ENCODE measurements at regions not wholly inside any gene's neighbourhood (a gene's known extent, or its start where the extent isn't known, plus 50 kb on each side); places are given as distances from the start of the nearest gene placed in this dataset.
A peak's percentile ranks its signal among the peaks of the same experiment; 100 is the strongest.
"Not testable (repeated sequence)": the region's sequence is repeated elsewhere in the genome, so short reads cannot be mapped to it uniquely, and the experiment has no call there.

- DNase-seq, result no peak
Observed at GRCh38 chr4:138890891-138891570, 124.5 kb upstream of the NOCT start.

- no peak for DNase-seq
Observed at GRCh38 chr4:138889216-138889615, 126.4 kb upstream of the NOCT start.

- no peak for DNase-seq
Observed at GRCh38 chr4:138887741-138888140, 127.8 kb upstream of the NOCT start.

- no peak for DNase-seq
Observed at GRCh38 chr4:138887341-138887740, 128.2 kb upstream of the NOCT start.

GRCh38 chr4:138879757-138880156 lies 135.8 kb upstream of the NOCT start:
- no peak for DNase-seq

- no peak for DNase-seq
Observed at GRCh38 chr4:138875891-138876608, 139.5 kb upstream of the NOCT start.

- DNase-seq, result no peak
Observed at GRCh38 chr4:138871555-138871875, 144.1 kb upstream of the NOCT start.

GRCh38 chr4:138870737-138871554 lies 144.6 kb upstream of the NOCT start:
- peak; percentile 9 for DNase-seq

GRCh38 chr4:138869631-138870030 lies 145.9 kb upstream of the NOCT start:
- DNase-seq, result no peak

- DNase-seq, result no peak
Observed at GRCh38 chr4:138869165-138869564, 146.4 kb upstream of the NOCT start.

GRCh38 chr4:138868562-138868961 lies 147.0 kb upstream of the NOCT start:
- no peak for DNase-seq

GRCh38 chr4:138867404-138867803 lies 148.2 kb upstream of the NOCT start:
- no peak for DNase-seq

GRCh38 chr4:138866314-138866713 lies 149.3 kb upstream of the NOCT start:
- no peak for DNase-seq

GRCh38 chr4:138865765-138866164 lies 149.8 kb upstream of the NOCT start:
- no peak for DNase-seq

- DNase-seq, result no peak
Observed at GRCh38 chr4:138864961-138865720, 150.4 kb upstream of the NOCT start.

- no peak for DNase-seq
Observed at GRCh38 chr4:138863160-138863559, 152.4 kb upstream of the NOCT start.

- DNase-seq, result no peak
Observed at GRCh38 chr4:138861135-138861534, 154.4 kb upstream of the NOCT start.

- not testable (repeated sequence) for DNase-seq
Observed at GRCh38 chr4:138860357-138860756, 155.2 kb upstream of the NOCT start.

GRCh38 chr4:138859254-138859653 lies 156.3 kb upstream of the NOCT start:
- no peak for DNase-seq

GRCh38 chr4:138858419-138858818 lies 157.2 kb upstream of the NOCT start:
- no peak for DNase-seq

GRCh38 chr4:138857416-138857815 lies 158.2 kb upstream of the NOCT start:
- no peak for DNase-seq

GRCh38 chr4:138852681-138853080 lies 162.9 kb upstream of the NOCT start:
- DNase-seq, result no peak

All from DMS 273 treated with DMSO at 0.1 percent for 48 hours (cell line).